GM23338 (cell line): ENCODE measurements at regions not wholly inside any gene's neighbourhood (a gene's known extent, or its start where the extent isn't known, plus 50 kb on each side); places are given as distances from the start of the nearest gene placed in this dataset.
"Not testable (repeated sequence)": the region's sequence is repeated elsewhere in the genome, so short reads cannot be mapped to it uniquely, and the experiment has no call there.

ENCODE experiments used
- ATAC-seq: fragments of 200-7000 bp; cut with Tn5 transposase; 3 replicates; pipeline ENCODE4 v1.9.1; 2020
- DNase-seq: peaks from one replicate; pipeline ENCODE4 v3.0.0-alpha.2; 2015; ENCODE audit warnings: low spot score
- H2AFZ ChIP-seq: fragments of 200-600 bp; sonication (generic); 2 replicates; pipeline ENCODE4 v1.8.0; 2016; ENCODE audit warnings: antibody characterized with exemption, mild to moderate bottlenecking, moderate library complexity
- H3F3A ChIP-seq: fragments of 200-600 bp; sonication (generic); replicated peaks from 2 replicates; pipeline ENCODE4 v1.8.0; 2017; ENCODE audit warnings: antibody characterized with exemption, mixed run types, low read depth
- H3K27ac ChIP-seq: fragments of 200-600 bp; sonication (generic); 2 replicates; pipeline ENCODE4 v1.6.1; 2016; ENCODE audit warnings: low read depth
- H3K27me3 ChIP-seq: fragments of 200-600 bp; sonication (generic); 2 replicates; pipeline ENCODE4 v1.8.0; 2016; ENCODE audit warnings: mild to moderate bottlenecking, mixed run types, moderate library complexity; ENCODE audit not compliant: insufficient read depth
- H3K36me3 ChIP-seq: fragments of 200-600 bp; sonication (generic); 2 replicates; pipeline ENCODE4 v1.8.0; 2016; ENCODE audit warnings: mild to moderate bottlenecking; ENCODE audit not compliant: insufficient read depth
- H3K4me1 ChIP-seq: fragments of 200-600 bp; sonication (generic); 2 replicates; pipeline ENCODE4 v1.8.0; 2016; ENCODE audit warnings: mild to moderate bottlenecking, moderate library complexity; ENCODE audit not compliant: insufficient read depth
- H3K4me2 ChIP-seq: fragments of 200-600 bp; sonication (generic); 2 replicates; pipeline ENCODE4 v1.7.1; 2017; ENCODE audit warnings: mixed run types
- H3K4me3 ChIP-seq: fragments of 200-600 bp; sonication (generic); 2 replicates; pipeline ENCODE4 v1.6.1; 2016; ENCODE audit warnings: mixed run types
- H3K79me2 ChIP-seq: fragments of 200-600 bp; sonication (generic); replicated peaks from 2 replicates; pipeline ENCODE4 v1.8.0; 2017; ENCODE audit warnings: mild to moderate bottlenecking; ENCODE audit not compliant: insufficient read depth
- H3K9me2 ChIP-seq: fragments of 200-600 bp; sonication (generic); 2 replicates; pipeline ENCODE4 v1.8.0; 2017; ENCODE audit not compliant: insufficient read depth
- H4K20me1 ChIP-seq: fragments of 200-600 bp; sonication (generic); replicated peaks from 2 replicates; pipeline ENCODE4 v1.8.0; 2017; ENCODE audit warnings: mild to moderate bottlenecking; ENCODE audit not compliant: insufficient read depth
- H3K27ac Mint-ChIP-seq: 2 replicates; pipeline ENCODE4 v1.8.0; 2020; ENCODE audit warnings: inconsistent platforms, mild to moderate bottlenecking, moderate library complexity, mixed read lengths
- H3K27me3 Mint-ChIP-seq: 3 replicates; pipeline ENCODE4 v1.8.0; 2022; ENCODE audit warnings: low read depth, mild to moderate bottlenecking, moderate library complexity, mixed read lengths, inconsistent platforms; ENCODE audit not compliant: insufficient read depth, poor library complexity
- H3K36me3 Mint-ChIP-seq: 3 replicates; pipeline ENCODE4 v1.8.0; 2021; ENCODE audit warnings: low read depth, mild to moderate bottlenecking, inconsistent platforms, moderate library complexity, mixed read lengths
- H3K4me1 Mint-ChIP-seq: 3 replicates; pipeline ENCODE4 v1.8.0; 2020; ENCODE audit warnings: mild to moderate bottlenecking, inconsistent platforms, mixed read lengths
- H3K4me3 Mint-ChIP-seq: 3 replicates; pipeline ENCODE4 v1.8.0; 2021; ENCODE audit warnings: moderate library complexity, mild to moderate bottlenecking, inconsistent platforms, mixed read lengths
- H3K9me3 Mint-ChIP-seq: 3 replicates; pipeline ENCODE4 v1.8.0; 2020; ENCODE audit warnings: moderate library complexity, mild to moderate bottlenecking, inconsistent platforms, mixed read lengths
- CTCF ChIP-seq, 2 experiments: fragments of 200-600 bp in 1 of 2; sonication (generic) in 1 of 2; conservative IDR thresholded peaks; 2 replicates each; pipeline versions ENCODE4 v1.5.1 to v1.6.1; 2016 to 2017; ENCODE audit warnings: antibody characterized with exemption in 2 of 2, low read depth in 2 of 2, mild to moderate bottlenecking in 2 of 2, moderate library complexity in 1 of 2
- EZH2 ChIP-seq: fragments of 200-600 bp; sonication (generic); IDR thresholded peaks from one replicate; pipeline ENCODE4 v1.8.0; 2017; ENCODE audit warnings: antibody characterized with exemption, mild to moderate bottlenecking, low read depth; ENCODE audit not compliant: unreplicated experiment
- POLR2AphosphoS5 ChIP-seq: IDR thresholded peaks from 2 replicates; pipeline ENCODE4 v1.6.1; 2016; ENCODE audit warnings: antibody characterized with exemption, low read depth
- ZNF114 ChIP-seq: fragments of 250-450 bp; sonication (Bioruptor Pico); IDR thresholded peaks from 2 replicates; pipeline ENCODE4 v1.5.0; 2020; ENCODE audit warnings: mild to moderate bottlenecking, moderate library complexity
- ZNF331 ChIP-seq: fragments of 250-450 bp; sonication (Bioruptor Pico); IDR thresholded peaks from 2 replicates; pipeline ENCODE4 v1.5.0; 2020; ENCODE audit warnings: low read depth, mild to moderate bottlenecking, moderate library complexity

- peak; percentile 23 for DNase-seq
- H3K4me2 ChIP-seq, H3K27ac Mint-ChIP-seq, H3K36me3 ChIP-seq, H3K4me3 ChIP-seq, H3K9me3 Mint-ChIP-seq, H3K27ac ChIP-seq, ATAC-seq, H3K4me1 Mint-ChIP-seq, H3K27me3 Mint-ChIP-seq, H3F3A ChIP-seq, H3K27me3 ChIP-seq, H3K4me3 Mint-ChIP-seq, H3K79me2 ChIP-seq, H3K36me3 Mint-ChIP-seq, H3K4me1 ChIP-seq, H2AFZ ChIP-seq, H3K9me2 ChIP-seq, H4K20me1 ChIP-seq: not testable (repeated sequence)
- peak; percentile 30 to 59; a peak in 3 of 4 replicates for TF ChIP-seq CTCF (conservative IDR thresholded peaks at IDR 0.05; ENCODE audit: low read depth in 2 of 2)
These were observed 80.9 kb upstream of the KIF2A start for GRCh38 chr5:62224987-62225601.

- ATAC-seq, H3K4me2 ChIP-seq, H3K36me3 Mint-ChIP-seq, H3K27ac Mint-ChIP-seq, H3F3A ChIP-seq, H3K9me2 ChIP-seq, DNase-seq, H4K20me1 ChIP-seq, H3K4me3 ChIP-seq, H3K79me2 ChIP-seq, H3K4me1 ChIP-seq, H3K27me3 ChIP-seq, H3K9me3 Mint-ChIP-seq, H3K4me3 Mint-ChIP-seq, H2AFZ ChIP-seq, H3K27me3 Mint-ChIP-seq, H3K27ac ChIP-seq, H3K4me1 Mint-ChIP-seq, H3K36me3 ChIP-seq: not testable (repeated sequence)
These were observed 75.1 kb upstream of the KIF2A start for GRCh38 chr5:62230876-62231388.

GRCh38 chr5:62231576-62231975, 74.4 kb upstream of the KIF2A start:
- no peak for DNase-seq
- no peak overlapping the region for H3K4me2 ChIP-seq
- no peaks in the 10 kb centered on the region for H3K9me3 Mint-ChIP-seq

GRCh38 chr5:62232218-62232617, 73.8 kb upstream of the KIF2A start:
- not testable (repeated sequence) for H3K4me3 Mint-ChIP-seq, H3K9me2 ChIP-seq, H3K4me1 Mint-ChIP-seq, H4K20me1 ChIP-seq, H3K4me1 ChIP-seq, H3K9me3 Mint-ChIP-seq, H2AFZ ChIP-seq, ATAC-seq, H3K4me2 ChIP-seq, H3K36me3 Mint-ChIP-seq, H3F3A ChIP-seq, H3K36me3 ChIP-seq, DNase-seq, H3K27me3 ChIP-seq, H3K27me3 Mint-ChIP-seq, H3K79me2 ChIP-seq, H3K27ac ChIP-seq, H3K27ac Mint-ChIP-seq, H3K4me3 ChIP-seq

More at GRCh38 chr5:62231576-62231975, 74.4 kb upstream of the KIF2A start:
- ATAC-seq, result no peak
- H3K9me2 ChIP-seq, result no peaks in the 10 kb centered on the region
- H2AFZ ChIP-seq, result no peak overlapping the region
- H3F3A ChIP-seq, result no peaks in the 10 kb centered on the region
- no peak for TF ChIP-seq POLR2AphosphoS5
- TF ChIP-seq EZH2, result no peak
- no peak for TF ChIP-seq CTCF (conservative IDR thresholded peaks at IDR 0.05; ENCODE audit: low read depth in 2 of 2)
- TF ChIP-seq ZNF331 (CRISPR knock-in tag), result no peak
- no peak for TF ChIP-seq ZNF114 (CRISPR knock-in tag)
- no peak overlapping the region for H3K27ac Mint-ChIP-seq
- H3K27me3 Mint-ChIP-seq, result peaks cover 2% of the 10 kb centered on the region
- no peaks in the 10 kb centered on the region; the same call in 1 of the 2 replicates for H3K4me1 ChIP-seq
- H3K27me3 ChIP-seq, result no peaks in the 10 kb centered on the region
- peaks cover 3% of the 10 kb centered on the region; the same call in 1 of the 3 replicates for H3K4me1 Mint-ChIP-seq
- H3K79me2 ChIP-seq, result no peaks in the 10 kb centered on the region
- no peaks in the 10 kb centered on the region for H3K36me3 ChIP-seq
- H3K4me3 Mint-ChIP-seq, result no peak overlapping the region
- H3K36me3 Mint-ChIP-seq, result no peaks in the 10 kb centered on the region
- no peak overlapping the region for H3K4me3 ChIP-seq
- H3K27ac ChIP-seq, result no peak overlapping the region
- no peaks in the 10 kb centered on the region for H4K20me1 ChIP-seq
